ENCODE measurements at regions not wholly inside any gene's neighbourhood (a gene's known extent, or its start where the extent isn't known, plus 50 kb on each side); places are given as distances from the start of the nearest gene placed in this dataset.

DNA sequence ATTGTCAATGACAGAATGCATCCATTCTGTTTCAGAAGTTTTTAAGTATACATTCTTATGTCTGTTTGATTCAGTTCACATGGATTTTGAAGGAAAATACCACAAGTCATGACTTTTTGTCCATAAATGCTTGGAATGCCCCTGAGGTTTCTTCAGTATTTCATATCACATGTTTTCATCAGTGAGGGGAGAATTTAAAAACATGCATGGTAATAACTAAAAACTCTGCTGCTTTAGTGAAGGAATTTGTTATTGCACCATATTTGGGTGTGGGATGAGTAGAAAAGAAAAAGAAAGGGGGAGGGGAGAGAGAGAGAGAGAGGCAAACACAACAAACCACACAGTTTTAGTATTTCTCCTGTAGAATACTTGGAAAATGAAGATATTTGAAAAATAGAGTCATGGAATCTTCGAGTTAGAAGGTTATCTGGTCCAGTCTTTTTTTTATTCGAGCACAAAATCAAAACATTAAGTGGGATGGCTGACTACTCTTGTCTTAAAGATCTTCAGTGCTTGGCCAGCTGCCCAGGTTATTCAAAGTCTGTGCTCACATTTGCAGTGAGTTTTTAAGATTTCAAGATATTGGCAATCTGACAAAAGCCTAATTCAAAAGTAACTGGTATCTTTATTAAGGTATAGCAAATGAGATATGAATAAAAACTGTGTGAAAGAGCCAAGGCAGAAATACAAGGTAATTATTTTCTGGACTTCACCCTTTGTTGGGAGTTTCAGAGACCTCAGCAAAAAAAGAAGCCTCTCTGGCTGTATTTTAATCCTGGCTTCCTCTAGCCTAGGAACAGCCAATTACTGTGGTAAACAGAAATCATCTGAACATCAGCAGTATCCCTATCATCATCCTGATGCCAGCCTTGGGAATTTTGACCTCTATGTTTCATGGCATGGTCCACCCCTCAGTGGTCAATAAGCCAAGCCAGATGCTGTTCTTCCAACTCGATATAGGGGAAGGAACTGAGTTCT is 687.9 kb upstream of the CITED2 start:
- peak; percentile 96 for DNase-seq (ENCODE audit: low read depth)

GRCh38 chr6:140061110-140062042 is 686.9 kb upstream of the CITED2 start:
- peak; percentile 65 for DNase-seq (ENCODE audit: low read depth)

DNA sequence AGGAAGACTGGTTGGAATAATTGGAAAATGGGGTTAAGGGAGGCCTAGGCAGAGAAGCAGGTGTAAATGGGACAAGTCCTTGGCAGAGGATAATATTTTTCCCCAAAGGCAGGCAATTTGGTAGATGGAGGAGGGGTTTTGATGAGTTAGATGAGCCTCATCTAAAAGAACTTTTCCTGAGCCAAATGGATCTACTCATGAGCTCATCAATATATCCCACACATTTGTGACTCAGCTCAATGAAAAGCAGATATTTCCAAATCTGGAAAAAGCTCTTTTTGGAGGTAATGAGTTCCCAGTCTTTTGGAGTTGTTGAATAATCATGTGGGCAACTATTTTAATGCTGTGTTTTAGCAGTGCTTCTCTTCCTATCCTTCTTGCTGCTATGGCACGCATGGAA is 685.5 kb upstream of the CITED2 start:
- no peak for DNase-seq (ENCODE audit: low read depth)

DNA sequence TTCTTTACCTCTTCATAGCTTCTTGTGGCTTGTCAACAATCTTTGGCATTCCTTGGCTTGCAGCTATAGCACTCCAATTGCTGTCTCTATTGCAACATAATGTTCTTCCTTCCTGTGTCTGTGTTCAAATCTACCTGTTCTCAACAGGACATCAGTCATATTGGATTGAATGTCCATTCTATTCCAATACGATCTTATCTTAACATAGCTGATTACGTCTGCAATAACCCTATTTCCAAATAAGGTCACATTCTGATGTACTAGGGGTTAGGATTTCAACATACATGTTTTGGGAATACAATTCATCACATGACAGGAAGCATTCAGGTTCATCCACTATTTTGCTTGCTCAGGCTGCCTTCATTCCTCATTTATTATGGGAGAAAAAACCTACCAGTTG is 684.4 kb upstream of the CITED2 start:
- DNase-seq (ENCODE audit: low read depth) = no peak

- DNase-seq (ENCODE audit: low read depth) = peak; percentile 90
Measured at GRCh38 chr6:140052736-140053729, 678.6 kb upstream of the CITED2 start.

GRCh38 chr6:140051521-140052512 is 677.4 kb upstream of the CITED2 start:
- peak; percentile 92 for DNase-seq (ENCODE audit: low read depth)

- DNase-seq (ENCODE audit: low read depth) = no peak
Measured at GRCh38 chr6:140050101-140050995, 675.9 kb upstream of the CITED2 start.

- DNase-seq (ENCODE audit: low read depth) = no peak
Measured at GRCh38 chr6:140049251-140049650, 674.8 kb upstream of the CITED2 start.

GRCh38 chr6:140048202-140048790 is 673.8 kb upstream of the CITED2 start:
- no peak for DNase-seq (ENCODE audit: low read depth)

DNA sequence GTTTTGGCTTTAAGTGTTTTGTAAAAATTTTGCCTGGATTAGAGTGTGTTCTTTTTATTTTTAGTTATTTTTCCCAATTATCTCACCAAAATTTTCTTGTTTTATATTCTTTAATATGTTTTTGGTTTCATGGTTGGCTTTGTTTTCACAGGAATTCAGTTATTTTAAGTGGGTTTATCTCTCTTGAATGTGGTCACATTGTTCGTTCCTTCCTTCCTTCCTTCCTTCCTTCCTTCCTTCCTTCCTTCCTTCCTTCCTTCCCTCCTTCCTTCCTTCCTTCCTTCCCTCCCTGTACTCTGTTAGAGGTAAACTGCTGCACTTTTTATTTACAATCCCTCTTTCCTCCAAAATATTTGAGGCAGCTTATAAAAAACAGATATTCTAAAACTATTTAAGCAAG is 672.9 kb upstream of the CITED2 start:
- no peak for DNase-seq (ENCODE audit: low read depth)

DNA sequence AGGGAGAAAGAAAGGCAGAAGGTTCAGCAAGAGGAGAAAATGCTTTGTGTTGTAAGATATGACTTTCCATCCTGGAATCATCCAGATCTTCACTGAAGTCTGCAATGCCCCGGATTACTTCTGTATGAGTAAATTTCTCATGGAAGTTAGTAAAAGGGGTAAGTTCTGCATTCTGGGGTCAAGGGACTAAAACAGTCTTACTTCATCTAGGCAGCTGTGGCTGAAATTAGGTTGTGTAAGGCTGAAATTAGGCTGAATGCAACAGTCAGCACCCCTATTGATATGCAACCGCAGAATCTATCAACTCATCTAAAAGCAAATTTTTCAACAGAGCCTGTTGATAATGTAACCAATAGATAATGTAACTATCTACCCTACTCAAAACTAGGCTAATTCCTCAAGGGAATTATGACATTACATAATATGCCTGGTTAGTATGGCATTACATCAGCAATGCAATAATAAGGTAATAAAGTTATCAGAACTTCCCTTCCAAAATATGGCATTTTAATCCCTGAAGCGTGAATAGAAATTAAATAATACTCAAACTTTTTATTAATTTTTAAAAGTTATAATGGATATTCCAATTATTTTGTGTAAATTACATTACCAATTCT is 671.7 kb upstream of the CITED2 start:
- no peak for DNase-seq (ENCODE audit: low read depth)

GRCh38 chr6:140045116-140045515 is 670.7 kb upstream of the CITED2 start:
- no peak for DNase-seq (ENCODE audit: low read depth)

GRCh38 chr6:140044626-140045025 is 670.2 kb upstream of the CITED2 start:
- no peak for DNase-seq (ENCODE audit: low read depth)

GRCh38 chr6:140043762-140044378 is 669.4 kb upstream of the CITED2 start:
- no peak for DNase-seq (ENCODE audit: low read depth)

- peak; percentile 59 for DNase-seq (ENCODE audit: low read depth)
Measured at GRCh38 chr6:140043357-140043756, 668.9 kb upstream of the CITED2 start.

DNA sequence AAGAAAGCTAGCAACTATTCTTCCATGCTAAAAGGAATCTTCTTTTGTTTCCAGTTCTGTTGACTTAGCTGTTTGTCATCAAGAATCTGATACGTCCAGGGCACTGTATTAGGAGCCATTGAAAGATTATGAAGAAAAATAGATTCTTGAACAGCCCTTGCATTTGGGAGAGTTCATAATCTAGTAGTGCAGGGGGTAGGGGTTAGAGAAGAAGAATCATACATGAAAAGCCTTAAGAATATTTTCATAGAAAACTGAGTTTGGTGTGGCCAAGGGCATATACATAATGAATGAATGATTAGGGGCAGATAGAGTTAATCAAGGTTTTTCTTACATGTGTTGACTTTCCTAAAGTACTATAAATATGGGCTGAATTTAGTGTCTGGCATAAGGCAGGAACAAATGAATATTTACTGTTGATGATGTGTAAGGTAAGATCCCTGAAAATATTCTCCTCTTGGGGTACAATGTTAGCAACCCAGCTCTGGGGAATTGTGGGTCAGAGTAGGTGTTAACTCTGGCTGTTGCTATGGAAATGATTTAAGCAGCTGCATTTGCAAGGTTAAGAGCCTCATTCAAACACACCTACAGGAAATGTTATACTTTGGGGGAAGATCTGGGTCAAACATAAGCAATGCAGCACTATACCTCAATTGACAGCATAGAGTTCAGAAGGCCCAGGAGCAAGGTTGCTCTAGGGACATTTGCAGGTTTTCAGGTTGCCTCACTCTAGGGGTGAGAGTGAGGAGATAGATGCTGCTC is 667.3 kb upstream of the CITED2 start:
- DNase-seq (ENCODE audit: low read depth) = no peak

GRCh38 chr6:140041056-140041455 is 666.6 kb upstream of the CITED2 start:
- DNase-seq (ENCODE audit: low read depth) = no peak

Measured in fibroblast of gingiva (primary cell).